GM18909 (cell line): ENCODE measurements at regions not wholly inside any gene's neighbourhood (a gene's known extent, or its start where the extent isn't known, plus 50 kb on each side); places are given as distances from the start of the nearest gene placed in this dataset.

Experiments
- ATAC-seq: cut with Tn5 transposase; IDR thresholded peaks from one replicate; pipeline ENCODE4 v1.9.1; 2021; ENCODE audit warnings: mild to moderate bottlenecking; ENCODE audit not compliant: unreplicated experiment, poor library complexity

DNA sequence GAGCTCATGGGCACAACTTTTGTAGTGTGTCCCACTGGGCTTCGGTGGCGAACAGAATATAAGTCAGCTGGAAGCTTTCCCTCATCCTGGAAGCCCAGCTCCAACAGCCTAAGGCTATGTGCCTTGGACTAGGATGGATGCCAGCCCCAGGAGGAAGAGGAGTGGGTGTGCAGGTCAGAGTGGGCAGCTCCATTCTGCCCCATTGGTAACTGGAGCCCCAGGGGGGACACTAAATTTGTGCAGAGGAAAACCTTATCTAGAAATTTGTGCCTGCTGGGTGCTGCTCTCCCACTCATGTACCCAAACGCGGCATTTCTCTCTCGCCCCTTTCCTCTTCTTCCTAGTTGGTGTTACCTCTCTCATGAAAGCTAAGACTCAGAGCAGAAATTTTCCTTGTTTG, 253.9 kb upstream of the MAN1A1 start:
- no peak for ATAC-seq

DNA sequence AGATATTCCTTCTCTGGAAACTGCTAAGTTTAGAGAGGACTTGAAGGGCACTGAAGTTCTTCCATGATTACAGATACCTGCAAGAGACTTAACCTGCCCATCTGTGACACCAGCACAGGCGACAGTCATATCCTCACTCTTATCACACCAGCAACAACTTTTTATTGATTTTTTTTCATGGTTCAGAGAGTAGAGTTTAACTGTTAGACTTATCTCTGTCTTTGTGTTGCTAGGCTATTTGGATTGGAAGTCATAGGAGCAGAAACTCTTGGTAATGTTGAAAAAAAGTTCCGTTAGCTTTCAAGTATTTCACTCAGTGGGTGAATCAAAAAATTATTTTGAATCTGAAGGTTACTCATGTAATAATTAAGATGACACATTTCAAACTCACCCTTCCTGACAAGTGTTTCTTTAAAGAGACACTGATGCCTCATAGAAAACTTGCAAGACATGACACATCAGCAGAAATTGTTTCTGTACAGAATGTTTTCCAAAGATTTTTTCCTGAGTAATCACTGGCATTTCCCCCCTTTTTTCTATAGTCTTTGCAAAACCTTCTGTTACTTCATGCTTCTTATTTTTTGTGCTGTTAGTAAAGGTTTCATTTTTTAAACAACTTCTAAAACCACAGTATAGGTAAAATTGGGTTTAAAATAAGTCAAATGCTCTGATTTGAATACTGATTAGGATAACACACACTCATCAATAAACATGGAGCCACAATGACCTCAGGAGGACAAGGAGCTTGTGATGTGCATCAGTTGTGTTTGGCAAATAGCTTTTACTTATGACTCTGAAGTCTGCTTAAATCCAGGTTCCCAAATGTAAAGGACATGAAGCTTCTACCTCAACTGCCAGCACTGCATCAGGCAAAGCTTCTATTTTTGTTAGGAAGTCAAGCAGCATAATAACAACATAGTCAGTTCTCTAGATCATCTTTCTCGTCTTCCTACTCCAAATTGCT, 252.9 kb upstream of the MAN1A1 start:
- ATAC-seq: no peak

DNA sequence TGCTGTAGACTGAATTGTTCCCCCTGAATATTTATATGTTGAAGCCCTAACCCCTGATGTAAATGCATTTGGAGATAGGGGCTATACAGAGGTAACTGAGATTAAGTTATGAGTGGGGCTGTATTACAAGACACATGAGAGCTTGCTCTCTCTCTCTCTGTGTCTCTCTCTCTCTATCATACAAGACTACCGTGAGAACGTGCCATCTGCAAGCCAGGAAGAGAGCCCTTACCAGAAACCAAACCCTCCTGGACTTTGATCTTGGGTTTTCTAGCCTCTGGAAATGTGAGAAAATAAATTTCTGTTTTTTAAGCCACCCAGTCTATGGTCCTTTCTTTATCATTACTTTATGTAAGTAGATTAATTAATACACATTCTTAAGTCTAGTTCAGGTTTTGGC, 249.3 kb upstream of the MAN1A1 start:
- ATAC-seq: no peak

DNA sequence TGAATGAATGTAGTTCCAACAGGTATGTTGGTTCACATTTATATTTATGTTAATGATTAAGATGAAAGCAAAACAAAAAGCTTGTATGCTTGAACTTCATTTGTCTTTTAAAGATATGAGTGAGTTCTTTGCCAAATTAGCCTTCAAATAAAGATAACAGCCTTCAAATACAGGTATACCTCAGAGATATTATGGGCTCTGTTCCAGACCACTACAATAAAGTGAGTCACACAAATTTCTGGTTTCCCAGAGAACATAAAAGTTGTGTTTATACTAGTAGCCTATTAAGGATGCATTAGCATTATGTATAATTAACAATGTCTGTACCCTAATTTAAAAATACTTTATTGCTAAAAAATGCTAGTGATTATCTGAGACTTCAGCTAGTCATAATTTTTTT, 245.3 kb upstream of the MAN1A1 start:
- no peak for ATAC-seq

DNA sequence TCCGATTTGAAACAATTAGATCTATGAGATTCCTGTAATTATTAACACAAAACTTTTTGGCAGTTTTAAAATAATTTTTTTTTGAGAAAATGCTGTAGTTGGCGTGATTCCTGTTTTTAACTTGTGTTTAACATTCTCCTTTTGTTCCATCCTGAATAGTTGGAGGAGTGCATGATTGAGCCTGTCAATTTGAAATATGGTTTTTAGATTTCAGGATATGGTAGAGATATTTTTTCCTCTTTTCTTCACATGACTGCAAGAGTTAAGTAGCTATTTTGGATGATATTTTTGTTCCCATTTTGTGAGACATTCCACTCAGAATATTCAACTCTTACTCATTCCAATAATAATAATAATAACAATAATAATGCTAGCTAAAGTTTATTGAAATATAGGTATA, 241.7 kb upstream of the MAN1A1 start:
- no peak for ATAC-seq

DNA sequence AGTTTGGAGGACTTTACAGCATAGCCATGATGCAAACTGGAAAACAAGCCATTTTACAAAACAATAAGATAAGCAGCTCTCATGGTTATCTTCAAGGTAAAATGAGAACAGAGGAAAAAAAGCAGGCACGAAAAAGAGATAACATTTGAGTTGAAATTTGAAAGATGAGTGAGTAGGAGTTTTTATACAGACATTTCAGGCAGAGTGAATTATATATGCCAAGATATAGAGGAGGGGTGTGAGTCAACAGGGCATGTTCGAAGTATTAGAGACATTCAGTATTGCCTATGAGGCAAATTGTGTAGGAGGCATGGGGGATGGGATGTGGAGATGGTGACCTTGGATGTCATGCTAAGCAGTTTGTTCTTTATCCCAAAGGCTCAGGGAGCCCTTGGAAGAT, 240.5 kb upstream of the MAN1A1 start:
- ATAC-seq: no peak

DNA sequence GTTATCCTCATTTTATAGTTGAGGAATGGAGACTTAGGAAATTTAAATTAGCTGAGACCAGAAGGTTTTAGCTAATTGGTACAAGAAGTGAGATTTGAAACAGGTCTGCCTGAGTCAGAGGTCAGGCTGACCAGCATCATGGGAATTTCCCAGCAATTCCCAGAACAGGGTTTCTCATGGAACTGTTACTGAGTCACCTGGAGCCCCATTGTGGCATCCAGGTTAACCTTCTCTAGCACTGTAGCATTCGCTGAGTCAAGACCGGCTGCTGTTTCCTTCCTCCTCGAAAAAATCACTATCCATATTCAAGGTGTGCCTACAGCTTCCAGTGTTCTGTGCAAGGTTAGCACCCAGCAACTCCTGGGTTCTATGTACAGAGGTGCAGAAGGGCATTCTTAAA, 238.0 kb upstream of the MAN1A1 start:
- ATAC-seq: no peak

DNA sequence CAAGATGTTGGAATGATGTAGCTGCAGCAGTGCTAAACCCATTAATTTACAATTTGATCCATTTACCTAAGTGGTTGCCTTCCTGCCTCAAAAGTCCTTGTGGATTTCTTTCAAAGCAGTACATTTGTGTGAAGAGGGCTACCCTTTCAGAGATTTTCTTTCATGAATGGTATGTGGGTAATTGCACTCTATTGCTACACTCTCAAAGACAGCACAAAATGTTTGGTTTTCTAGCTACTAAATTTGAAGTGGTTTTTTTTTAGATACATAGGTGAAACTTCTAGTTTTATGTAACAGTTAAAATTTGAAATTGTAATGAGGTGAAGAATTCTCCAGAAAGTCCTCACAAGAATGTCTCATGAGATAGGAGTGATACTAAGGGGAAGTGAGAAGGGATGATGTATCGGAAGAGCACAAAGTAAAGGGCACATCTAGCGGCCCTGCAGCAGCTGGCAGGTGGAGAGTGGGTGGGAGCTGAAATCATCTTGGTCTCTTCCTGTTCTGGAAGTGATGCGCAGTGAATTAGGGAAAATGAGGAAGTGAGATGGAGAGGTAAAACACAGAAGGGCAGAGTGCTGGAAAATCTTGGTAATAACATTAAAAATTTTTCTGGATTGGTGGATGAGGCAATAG, 236.8 kb upstream of the MAN1A1 start:
- ATAC-seq: peak; percentile 72

DNA sequence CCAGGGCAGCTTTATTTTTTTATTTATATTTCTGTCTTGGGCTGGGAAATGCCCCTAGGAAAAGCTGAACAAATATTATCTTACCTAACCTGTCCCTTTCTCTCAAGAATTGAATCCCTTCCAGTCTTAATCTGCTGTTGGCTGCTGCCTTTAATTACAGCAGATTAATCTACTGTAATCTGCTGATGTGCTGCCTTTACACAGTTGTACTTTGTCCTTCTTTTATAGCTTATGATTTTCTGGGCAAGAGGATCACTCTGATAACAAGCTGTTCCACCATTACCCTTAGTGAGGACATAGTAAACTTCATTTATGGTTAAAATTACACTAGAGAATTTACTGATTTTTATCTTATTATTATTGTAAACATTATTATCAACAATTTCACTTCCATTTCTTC, 234.5 kb upstream of the MAN1A1 start:
- no peak for ATAC-seq

DNA sequence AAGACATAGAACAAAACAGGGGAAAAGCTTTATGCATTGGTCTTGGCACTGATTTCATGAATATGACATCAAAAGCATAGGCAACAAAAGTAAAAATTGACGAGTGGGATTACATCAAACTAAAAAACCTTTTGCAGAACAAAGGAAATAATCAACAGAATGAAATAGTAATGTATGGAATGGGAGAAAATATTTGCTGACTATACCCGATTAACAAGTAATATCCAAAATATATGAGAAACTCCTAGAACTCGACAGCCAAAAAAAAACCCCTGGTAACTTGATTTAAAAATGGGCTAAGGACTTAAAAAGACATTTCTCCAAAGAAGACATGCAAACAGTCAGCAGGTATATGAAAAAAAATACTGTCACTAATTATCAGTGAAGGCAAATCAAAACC, 231.7 kb upstream of the MAN1A1 start:
- ATAC-seq: no peak

DNA sequence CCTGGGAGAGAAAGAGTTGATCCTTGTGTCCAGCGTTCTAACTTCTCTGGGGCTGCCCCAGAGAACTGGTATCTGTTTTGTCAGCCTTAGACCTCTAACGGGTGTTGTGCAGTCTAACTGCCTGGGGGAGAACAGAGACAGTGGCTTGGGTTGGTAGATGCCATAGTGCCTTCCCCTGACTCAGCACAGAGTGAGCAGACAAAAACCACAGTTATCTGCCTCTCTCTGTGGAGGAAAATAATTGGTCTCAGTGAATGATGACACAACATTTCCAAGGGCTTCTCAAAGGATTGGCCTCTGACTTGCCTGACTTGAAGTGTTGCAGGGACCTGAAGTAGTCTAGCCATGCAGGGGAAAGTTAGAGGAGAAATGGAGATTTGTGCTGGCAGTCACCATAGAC, 226.2 kb upstream of the MAN1A1 start:
- ATAC-seq: no peak

DNA sequence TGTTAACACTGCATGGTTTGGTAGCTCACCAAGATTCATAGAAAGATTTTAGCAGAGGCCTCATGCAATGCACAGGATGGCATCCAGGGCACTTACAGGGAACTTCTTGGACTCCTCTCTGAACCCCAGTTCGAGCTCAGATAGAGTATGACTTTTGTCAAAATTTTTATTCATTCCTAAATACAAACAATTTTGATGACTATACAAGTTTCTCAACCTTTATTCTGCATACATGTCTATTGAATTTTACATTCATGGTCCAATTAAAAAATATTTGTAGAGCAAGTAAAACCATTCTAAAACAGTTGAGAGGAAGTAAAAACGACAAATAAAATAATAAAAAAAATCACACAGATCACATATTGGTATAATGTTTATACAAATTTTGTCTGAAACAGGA, 219.0 kb upstream of the MAN1A1 start:
- no peak for ATAC-seq

DNA sequence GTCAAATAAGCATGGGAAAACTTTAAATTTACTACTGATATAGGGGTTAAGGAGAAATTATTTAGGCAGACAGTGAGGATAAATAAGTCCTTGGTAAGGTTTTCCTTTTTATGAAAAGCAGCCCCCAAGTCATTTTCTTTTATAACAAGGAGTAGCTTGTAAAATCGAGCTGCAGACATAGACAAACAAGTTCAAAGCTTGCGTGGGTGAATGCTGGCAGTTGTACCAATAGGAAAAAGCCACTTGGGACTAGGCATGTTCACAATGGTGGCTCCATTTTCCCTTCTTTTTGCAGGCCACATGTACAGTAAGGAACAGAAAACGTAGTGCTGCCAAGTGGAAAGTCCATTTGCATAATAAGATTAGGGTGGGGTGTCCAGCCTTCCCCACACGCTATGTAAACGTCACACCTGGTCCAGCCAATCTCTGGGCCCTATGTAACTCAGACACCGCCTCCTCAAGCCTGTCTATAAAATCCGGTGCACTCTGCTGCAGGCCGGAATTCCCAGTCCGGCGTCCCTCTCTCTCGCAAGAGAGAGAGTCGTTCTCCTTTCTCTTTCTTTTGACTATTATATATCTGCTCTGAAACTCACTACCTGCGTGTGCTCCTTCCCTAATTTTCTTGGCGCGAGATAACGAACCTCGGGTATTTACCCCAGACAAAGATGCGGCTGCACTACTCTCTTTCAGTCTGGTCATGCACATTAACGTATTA, 217.1 kb upstream of the MAN1A1 start:
- no peak for ATAC-seq

DNA sequence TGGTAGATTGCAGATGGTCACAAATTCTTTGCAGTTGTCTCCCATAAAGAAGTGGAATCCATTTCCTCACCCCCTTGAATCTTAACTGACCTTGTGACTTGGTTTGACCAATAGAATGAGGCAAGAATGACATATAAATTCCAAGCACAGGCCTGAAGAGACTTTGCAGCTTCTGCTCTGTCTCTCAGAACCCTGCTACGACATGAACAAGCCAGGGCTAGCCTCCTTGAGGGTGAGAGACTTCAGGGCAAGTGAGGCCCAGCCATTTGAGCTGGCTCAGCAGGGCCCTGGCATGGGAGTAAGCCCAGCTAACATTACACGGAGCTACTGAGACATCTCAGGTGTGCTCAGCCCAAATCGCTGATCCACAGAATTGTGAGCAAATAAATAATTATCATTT, 216.3 kb upstream of the MAN1A1 start:
- no peak for ATAC-seq

DNA sequence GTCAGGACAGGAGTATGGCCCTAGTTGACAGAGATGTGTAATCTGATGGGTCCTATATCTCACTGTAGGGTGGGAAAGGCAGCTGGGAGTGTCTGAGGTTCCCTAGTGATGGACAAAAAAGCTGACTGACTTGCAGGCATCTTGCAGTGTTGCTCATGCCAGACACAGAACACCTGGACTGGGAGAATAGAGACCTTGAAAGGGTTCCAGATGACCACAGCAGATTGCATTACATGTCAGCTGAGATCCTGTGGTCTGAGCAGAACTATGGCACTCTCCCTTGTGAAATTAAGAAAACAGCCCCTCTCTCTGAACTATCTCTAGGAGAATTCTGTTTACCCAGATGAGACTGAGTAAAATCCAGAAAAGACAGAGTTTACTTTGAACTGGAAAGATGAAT, 212.6 kb upstream of the MAN1A1 start:
- ATAC-seq: no peak

DNA sequence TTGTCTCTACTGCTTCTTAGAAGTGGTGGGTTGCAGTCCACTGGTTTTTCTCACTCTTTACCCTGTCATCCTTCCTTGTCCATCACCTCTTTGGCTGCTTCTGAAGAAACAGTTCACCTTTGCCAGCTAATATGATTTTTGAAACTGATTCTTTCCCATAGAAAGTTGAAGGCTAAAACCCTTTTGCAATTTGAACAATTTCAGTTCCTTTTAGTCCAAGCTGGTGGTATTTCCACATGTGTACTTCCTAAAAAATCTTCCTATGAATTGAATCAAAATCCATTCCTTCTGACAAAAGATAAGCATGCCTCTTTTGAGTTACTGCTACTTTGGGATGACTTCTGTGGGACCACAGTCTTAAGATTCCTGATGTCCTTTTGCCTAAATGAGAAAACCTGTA, 210.0 kb upstream of the MAN1A1 start:
- ATAC-seq: no peak

DNA sequence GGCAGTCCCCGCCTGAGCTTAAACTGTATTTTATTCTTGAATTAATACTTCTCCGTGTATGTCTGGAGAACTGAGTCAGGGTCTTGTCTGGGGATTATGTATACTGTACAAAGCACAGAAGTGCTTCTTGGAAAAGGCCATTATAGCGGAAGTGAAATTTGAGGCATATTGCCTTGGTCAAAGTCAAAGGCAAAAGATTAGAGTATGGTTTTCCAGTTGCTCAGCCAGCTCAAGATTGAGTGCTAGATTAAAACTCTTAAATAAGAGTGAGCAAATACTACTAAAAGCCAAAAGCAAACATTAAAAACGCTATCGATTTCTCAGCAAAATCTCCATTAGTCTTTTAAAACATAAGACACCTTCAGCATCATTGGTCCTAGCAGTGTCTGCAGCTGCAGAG, 207.7 kb upstream of the MAN1A1 start:
- ATAC-seq: no peak

DNA sequence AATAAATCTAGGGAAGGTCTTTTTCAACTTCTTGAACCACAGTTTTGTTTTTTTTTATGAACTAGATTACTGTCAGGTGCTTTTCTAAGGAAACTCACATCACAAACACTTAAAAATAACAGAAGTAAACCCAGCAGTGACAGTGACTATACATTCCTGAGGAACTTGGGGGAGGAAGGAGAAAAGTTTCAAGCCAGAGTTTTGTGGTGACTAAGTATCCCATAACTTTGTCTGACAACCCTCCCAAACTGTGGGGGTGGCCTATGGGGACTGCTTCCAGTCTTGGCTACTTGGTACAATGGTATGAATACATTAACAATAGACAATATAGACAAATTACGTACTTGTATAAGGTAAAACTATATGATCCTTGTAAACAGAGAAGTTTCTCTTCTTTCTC, 202.5 kb upstream of the MAN1A1 start:
- ATAC-seq: no peak

DNA sequence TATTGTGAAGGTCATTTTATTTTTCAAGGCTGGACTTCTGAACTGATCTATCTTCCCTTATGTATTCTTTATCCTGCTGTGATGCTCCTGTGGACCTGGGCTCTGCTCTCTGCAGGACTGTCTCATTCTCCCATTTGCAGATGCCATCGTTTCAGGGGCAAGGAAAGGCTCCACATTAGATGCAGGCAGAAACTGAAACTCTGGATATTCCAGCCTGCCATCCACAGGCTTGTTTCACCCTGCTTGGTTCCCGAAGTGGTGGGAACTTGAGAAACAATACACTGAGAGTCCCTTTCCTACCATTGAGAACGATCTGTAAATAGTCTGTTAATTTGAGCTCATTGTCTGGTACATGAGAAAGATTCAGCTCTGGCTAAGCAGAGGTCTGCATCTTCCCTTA, 197.5 kb upstream of the MAN1A1 start:
- no peak for ATAC-seq

DNA sequence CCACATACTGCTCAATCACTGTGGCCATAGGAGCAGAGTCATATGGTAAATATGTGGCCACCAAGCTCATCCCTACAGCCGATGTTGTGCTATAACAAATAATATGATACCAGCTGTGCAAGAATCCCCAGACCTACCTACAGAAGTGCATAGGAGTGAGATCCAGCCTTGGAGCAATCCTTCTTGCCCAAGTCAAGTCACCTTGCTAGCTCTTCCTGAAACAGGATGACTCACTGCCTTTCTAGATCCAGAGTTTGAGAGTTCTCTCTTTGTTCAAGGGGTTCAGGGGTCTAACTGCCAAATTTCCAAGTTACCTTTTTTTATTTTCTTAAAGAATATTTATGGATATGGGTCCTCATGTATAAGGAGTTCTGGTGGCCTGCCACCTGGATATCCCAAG, 195.7 kb upstream of the MAN1A1 start:
- ATAC-seq: no peak
